CD4-positive, alpha-beta T cell treated with Interleukin-12 subunit alpha and Interleukin-12 subunit beta, for 1 hour (primary cell): ENCODE measurements at regions not wholly inside any gene's neighbourhood (a gene's known extent, or its start where the extent isn't known, plus 50 kb on each side); places are given as distances from the start of the nearest gene placed in this dataset.
"Not testable (repeated sequence)": the region's sequence is repeated elsewhere in the genome, so short reads cannot be mapped to it uniquely, and the experiment has no call there.

ENCODE experiments used
- DNase-seq: peaks from one replicate; pipeline ENCODE4 v3.0.0-alpha.2; 2020

GRCh38 chr5:101316401-101316800 lies 413.3 kb upstream of the ST8SIA4 start:
- DNase-seq, result not testable (repeated sequence)

GRCh38 chr5:101306391-101307137 lies 403.5 kb upstream of the ST8SIA4 start:
- DNase-seq, result no peak

- DNase-seq, result no peak
Observed at GRCh38 chr5:101296477-101296876, 393.4 kb upstream of the ST8SIA4 start.

GRCh38 chr5:101292199-101292598 lies 389.1 kb upstream of the ST8SIA4 start:
- no peak for DNase-seq

- not testable (repeated sequence) for DNase-seq
Observed at GRCh38 chr5:101290761-101291160, 387.7 kb upstream of the ST8SIA4 start.

- DNase-seq, result no peak
Observed at GRCh38 chr5:101288633-101289032, 385.6 kb upstream of the ST8SIA4 start.

- no peak for DNase-seq
Observed at GRCh38 chr5:101284736-101285375, 381.8 kb upstream of the ST8SIA4 start.

- not testable (repeated sequence) for DNase-seq
Observed at GRCh38 chr5:101283938-101284337, 380.9 kb upstream of the ST8SIA4 start.

GRCh38 chr5:101278917-101279316 lies 375.8 kb upstream of the ST8SIA4 start:
- DNase-seq, result no peak

GRCh38 chr5:101278011-101278687 lies 375.1 kb upstream of the ST8SIA4 start:
- no peak for DNase-seq

- DNase-seq, result no peak
Observed at GRCh38 chr5:101271945-101272344, 368.9 kb upstream of the ST8SIA4 start.

- no peak for DNase-seq
Observed at GRCh38 chr5:101271416-101271815, 368.3 kb upstream of the ST8SIA4 start.

GRCh38 chr5:101260857-101261256 lies 357.8 kb upstream of the ST8SIA4 start:
- no peak for DNase-seq

GRCh38 chr5:101253096-101253495 lies 350.0 kb upstream of the ST8SIA4 start:
- DNase-seq, result no peak

- DNase-seq, result no peak
Observed at GRCh38 chr5:101244621-101245020, 341.5 kb upstream of the ST8SIA4 start.

- DNase-seq, result no peak
Observed at GRCh38 chr5:101212942-101213514, 309.9 kb upstream of the ST8SIA4 start.

GRCh38 chr5:101206534-101206933 lies 303.5 kb upstream of the ST8SIA4 start:
- no peak for DNase-seq

GRCh38 chr5:101205065-101205464 lies 302.0 kb upstream of the ST8SIA4 start:
- not testable (repeated sequence) for DNase-seq

- DNase-seq, result not testable (repeated sequence)
Observed at GRCh38 chr5:101180365-101180764, 277.3 kb upstream of the ST8SIA4 start.

- DNase-seq, result no peak
Observed at GRCh38 chr5:101176605-101177004, 273.5 kb upstream of the ST8SIA4 start.

- DNase-seq, result no peak
Observed at GRCh38 chr5:101174981-101175380, 271.9 kb upstream of the ST8SIA4 start.

GRCh38 chr5:101163088-101163487 lies 260.0 kb upstream of the ST8SIA4 start:
- DNase-seq, result no peak

GRCh38 chr5:101160002-101160401 lies 256.9 kb upstream of the ST8SIA4 start:
- DNase-seq, result no peak

GRCh38 chr5:101159006-101159405 lies 255.9 kb upstream of the ST8SIA4 start:
- no peak for DNase-seq
